Esophagus (tissue), 2 donors: ENCODE measurements at regions not wholly inside any gene's neighbourhood (a gene's known extent, or its start where the extent isn't known, plus 50 kb on each side); places are given as distances from the start of the nearest gene placed in this dataset.

Experiments used
- H3K27ac ChIP-seq, 2 donors: one replicate each; pipeline ENCODE4 v1.5.1; 2013; ENCODE audit warnings: low read depth in 2 of 2, mild to moderate bottlenecking in 2 of 2, inconsistent platforms in 1 of 2, low read length in 1 of 2, moderate library complexity in 1 of 2
- H3K27me3 ChIP-seq, 2 donors: one replicate each; pipeline ENCODE4 v1.6.1; 2013; ENCODE audit warnings: low read length in 2 of 2, control low read depth in 1 of 2, mild to moderate bottlenecking in 1 of 2; ENCODE audit not compliant: insufficient read depth in 2 of 2, control insufficient read depth in 1 of 2
- H3K36me3 ChIP-seq, 2 donors: one replicate each; pipeline ENCODE4 v1.6.1; 2013; ENCODE audit warnings: low read length in 1 of 2; ENCODE audit not compliant: control insufficient read depth in 2 of 2, insufficient read depth in 2 of 2
- H3K4me1 ChIP-seq, 2 donors: one replicate each; pipeline ENCODE4 v1.6.1; 2013; ENCODE audit warnings: low read length in 1 of 2; ENCODE audit not compliant: control insufficient read depth in 2 of 2, insufficient read depth in 2 of 2
- H3K4me3 ChIP-seq, 2 donors: one replicate each; pipeline ENCODE4 v1.5.1; 2013; ENCODE audit warnings: low read length in 2 of 2, mild to moderate bottlenecking in 2 of 2, low read depth in 1 of 2, moderate library complexity in 1 of 2
- H3K9me3 ChIP-seq, 2 donors: one replicate each; pipeline ENCODE4 v1.6.1; 2013; ENCODE audit warnings: mild to moderate bottlenecking in 2 of 2, low read depth in 1 of 2, low read length in 1 of 2, moderate library complexity in 1 of 2; ENCODE audit not compliant: control insufficient read depth in 2 of 2, insufficient read depth in 1 of 2
- WGBS, 2 donors: extraction: QIAGEN DNeasy Blood & Tissue Kit; methylation state at CpG; one replicate each; pipeline ENCODE4 v1.1.7; 2013; 5-methylcytosine and 5-hydroxymethylcytosine counted together
- donor health status: healthy with polysubstance abuse.
- donor health status: Bipolar disorder and iron deficiency.

GRCh38 chr2:48838029-48838428 is 82.5 kb upstream of the LHCGR start:
- no peaks in the 10 kb centered on the region for H3K4me1 ChIP-seq
- H3K27ac ChIP-seq, result no peak overlapping the region
- H3K27me3 ChIP-seq, result no peaks in the 10 kb centered on the region
- H3K4me3 ChIP-seq, result no peak overlapping the region
- no peaks in the 10 kb centered on the region for H3K36me3 ChIP-seq
- WGBS, 2 donors, result 36 to 42% methylated on average over 2 of the region's 2 CpGs
- H3K9me3 ChIP-seq, result peaks cover 0 to 4% of the 10 kb centered on the region in 2 donors

GRCh38 chr2:48829569-48829968 is 74.0 kb upstream of the LHCGR start:
- Histone ChIP-seq H3K9me3 (no peaks in the 10 kb centered on the region), H3K4me1 (no peaks in the 10 kb centered on the region), H3K27ac (no peak overlapping the region), H3K4me3 (no peak overlapping the region), H3K27me3 (no peaks in the 10 kb centered on the region), H3K36me3 (no peaks in the 10 kb centered on the region)

GRCh38 chr2:48829036-48829435 is 73.5 kb upstream of the LHCGR start:
- Histone ChIP-seq H3K9me3 (no peaks in the 10 kb centered on the region), H3K27me3 (no peaks in the 10 kb centered on the region), H3K27ac (no peak overlapping the region), H3K4me3 (no peak overlapping the region), H3K36me3 (no peaks in the 10 kb centered on the region), H3K4me1 (no peaks in the 10 kb centered on the region)

- Histone ChIP-seq H3K27me3 (no peaks in the 10 kb centered on the region), H3K9me3 (no peaks in the 10 kb centered on the region), H3K4me1 (no peaks in the 10 kb centered on the region), H3K27ac (no peak overlapping the region), H3K4me3 (no peak overlapping the region), H3K36me3 (no peaks in the 10 kb centered on the region)
- 70 to 78% methylated on average over 4 of the region's 4 CpGs for WGBS, 2 donors
These were observed 71.5 kb upstream of the LHCGR start for GRCh38 chr2:48826986-48827385.

GRCh38 chr2:48824116-48824515 is 68.6 kb upstream of the LHCGR start:
- no peak overlapping the region for H3K27ac ChIP-seq
- no peaks in the 10 kb centered on the region for H3K27me3 ChIP-seq
- H3K4me1 ChIP-seq, result no peaks in the 10 kb centered on the region
- H3K9me3 ChIP-seq, result no peaks in the 10 kb centered on the region
- 63 to 72% methylated on average over 3 of the region's 3 CpGs for WGBS, 2 donors
- no peak overlapping the region for H3K4me3 ChIP-seq
- no peaks in the 10 kb centered on the region for H3K36me3 ChIP-seq

- 52 to 58% methylated on average over 2 of the region's 2 CpGs for WGBS, 2 donors
- no peaks in the 10 kb centered on the region for H3K9me3 ChIP-seq
These were observed 63.7 kb upstream of the LHCGR start for GRCh38 chr2:48819206-48819735.

GRCh38 chr2:48817355-48817754 is 61.8 kb upstream of the LHCGR start:
- no peak overlapping the region for H3K4me3 ChIP-seq
- WGBS, 2 donors, result 29 to 43% methylated on average over 1 of the region's 1 CpG
- no peaks in the 10 kb centered on the region for H3K4me1 ChIP-seq
- no peaks in the 10 kb centered on the region for H3K27me3 ChIP-seq
- H3K9me3 ChIP-seq, result no peaks in the 10 kb centered on the region
- no peaks in the 10 kb centered on the region for H3K36me3 ChIP-seq
- H3K27ac ChIP-seq, result no peak overlapping the region

More at GRCh38 chr2:48819206-48819735, 63.7 kb upstream of the LHCGR start:
- Histone ChIP-seq H3K4me3 (no peak overlapping the region), H3K27me3 (no peaks in the 10 kb centered on the region), H3K4me1 (no peaks in the 10 kb centered on the region), H3K27ac (no peak overlapping the region), H3K36me3 (no peaks in the 10 kb centered on the region)

- H3K4me3 ChIP-seq, result no peak overlapping the region
- H3K36me3 ChIP-seq, result no peaks in the 10 kb centered on the region
- no peaks in the 10 kb centered on the region for H3K27me3 ChIP-seq
- 44 to 62% methylated on average over 1 of the region's 1 CpG for WGBS, 2 donors
- no peaks in the 10 kb centered on the region for H3K4me1 ChIP-seq
- no peak overlapping the region for H3K27ac ChIP-seq
- no peaks in the 10 kb centered on the region for H3K9me3 ChIP-seq
These were observed 56.9 kb upstream of the LHCGR start for GRCh38 chr2:48812416-48812815.

- no peaks in the 10 kb centered on the region for H3K9me3 ChIP-seq
These were observed 52.8 kb upstream of the LHCGR start for GRCh38 chr2:48808311-48808710.

More at GRCh38 chr2:48808311-48808710, 52.8 kb upstream of the LHCGR start:
- Histone ChIP-seq H3K27ac (no peak overlapping the region), H3K4me1 (no peaks in the 10 kb centered on the region), H3K27me3 (no peaks in the 10 kb centered on the region), H3K4me3 (no peak overlapping the region), H3K36me3 (no peaks in the 10 kb centered on the region)
- 91 to 95% methylated on average over 1 of the region's 1 CpG for WGBS, 2 donors
